Peyer's patch (tissue), 4 donors: ENCODE measurements at regions not wholly inside any gene's neighbourhood (a gene's known extent, or its start where the extent isn't known, plus 50 kb on each side); places are given as distances from the start of the nearest gene placed in this dataset.

Source experiments
- CTCF ChIP-seq, 6 experiments: fragments of 450-650 bp in 4 of 6; fragments of 200-600 bp in 2 of 6; sonication (generic) in 1 of 6; IDR thresholded peaks; one replicate each; pipeline ENCODE4 v1.5.1; 2017 to 2019; ENCODE audit warnings: antibody characterized with exemption in 6 of 6, mild to moderate bottlenecking in 3 of 6, moderate library complexity in 1 of 6
- POLR2A ChIP-seq, 2 donors: fragments of 450-650 bp; IDR thresholded peaks; one replicate each; pipeline ENCODE4 v1.5.1; 2017; ENCODE audit warnings: antibody characterized with exemption in 2 of 2, mild to moderate bottlenecking in 2 of 2, moderate library complexity in 2 of 2

GRCh38 chr3:56958879-56959278 lies 101.6 kb upstream of the SPATA12 start:
- TF ChIP-seq CTCF (IDR thresholded peaks at IDR 0.05), result no peak
- TF ChIP-seq POLR2A (IDR thresholded peaks at IDR 0.05), result no peak
